ENCODE measurements at regions not wholly inside any gene's neighbourhood (a gene's known extent, or its start where the extent isn't known, plus 50 kb on each side); places are given as distances from the start of the nearest gene placed in this dataset.

GRCh38 chr16:49112754-49113153, 168.9 kb downstream of the CBLN1 start:
- TF ChIP-seq, protein P1, sequence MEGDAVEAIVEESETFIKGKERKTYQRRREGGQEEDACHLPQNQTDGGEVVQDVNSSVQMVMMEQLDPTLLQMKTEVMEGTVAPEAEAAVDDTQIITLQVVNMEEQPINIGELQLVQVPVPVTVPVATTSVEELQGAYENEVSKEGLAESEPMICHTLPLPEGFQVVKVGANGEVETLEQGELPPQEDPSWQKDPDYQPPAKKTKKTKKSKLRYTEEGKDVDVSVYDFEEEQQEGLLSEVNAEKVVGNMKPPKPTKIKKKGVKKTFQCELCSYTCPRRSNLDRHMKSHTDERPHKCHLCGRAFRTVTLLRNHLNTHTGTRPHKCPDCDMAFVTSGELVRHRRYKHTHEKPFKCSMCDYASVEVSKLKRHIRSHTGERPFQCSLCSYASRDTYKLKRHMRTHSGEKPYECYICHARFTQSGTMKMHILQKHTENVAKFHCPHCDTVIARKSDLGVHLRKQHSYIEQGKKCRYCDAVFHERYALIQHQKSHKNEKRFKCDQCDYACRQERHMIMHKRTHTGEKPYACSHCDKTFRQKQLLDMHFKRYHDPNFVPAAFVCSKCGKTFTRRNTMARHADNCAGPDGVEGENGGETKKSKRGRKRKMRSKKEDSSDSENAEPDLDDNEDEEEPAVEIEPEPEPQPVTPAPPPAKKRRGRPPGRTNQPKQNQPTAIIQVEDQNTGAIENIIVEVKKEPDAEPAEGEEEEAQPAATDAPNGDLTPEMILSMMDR (IDR thresholded peaks at IDR 0.05; ENCODE audit: low read depth, low read length) = no peak
- no peak for DNase-seq (ENCODE audit: extremely low read depth, low read depth)

- TF ChIP-seq, protein P1 (IDR thresholded peaks at IDR 0.05; ENCODE audit: low read depth, low read length) = no peak
- no peak for DNase-seq (ENCODE audit: extremely low read depth, low read depth)
These were observed 170.3 kb downstream of the CBLN1 start for GRCh38 chr16:49111351-49111750.

GRCh38 chr16:49108611-49109010, 173.0 kb downstream of the CBLN1 start:
- no peak for DNase-seq (ENCODE audit: extremely low read depth, low read depth)
- TF ChIP-seq, protein P1 (IDR thresholded peaks at IDR 0.05; ENCODE audit: low read depth, low read length) = no peak

DNA sequence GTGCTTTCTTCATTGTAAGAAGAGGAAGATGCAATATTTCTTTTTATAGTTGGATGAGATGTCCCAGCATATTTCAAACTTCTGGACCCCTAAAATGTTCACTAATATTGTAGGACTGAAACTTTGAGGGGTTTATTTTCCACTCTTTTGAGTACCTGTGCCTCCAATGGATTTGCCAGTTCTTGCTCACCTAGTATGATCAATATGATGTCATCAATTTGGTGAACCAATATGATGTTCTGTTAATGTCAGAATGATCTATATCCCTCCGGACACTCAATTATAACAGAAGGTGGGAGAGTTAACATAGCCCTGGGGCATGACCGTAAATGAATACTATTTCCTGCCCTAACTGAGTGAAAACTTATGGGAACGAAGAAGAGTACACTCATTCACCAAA, 178.3 kb downstream of the CBLN1 start:
- DNase-seq (ENCODE audit: extremely low read depth, low read depth) = no peak

GRCh38 chr16:49101997-49102396, 179.6 kb downstream of the CBLN1 start:
- no peak for DNase-seq (ENCODE audit: extremely low read depth, low read depth)
- TF ChIP-seq, protein P1 (IDR thresholded peaks at IDR 0.05; ENCODE audit: low read depth, low read length) = no peak

More for the DNA sequence above, 178.3 kb downstream of the CBLN1 start:
- TF ChIP-seq, protein P1 (IDR thresholded peaks at IDR 0.05; ENCODE audit: low read depth, low read length) = no peak

DNA sequence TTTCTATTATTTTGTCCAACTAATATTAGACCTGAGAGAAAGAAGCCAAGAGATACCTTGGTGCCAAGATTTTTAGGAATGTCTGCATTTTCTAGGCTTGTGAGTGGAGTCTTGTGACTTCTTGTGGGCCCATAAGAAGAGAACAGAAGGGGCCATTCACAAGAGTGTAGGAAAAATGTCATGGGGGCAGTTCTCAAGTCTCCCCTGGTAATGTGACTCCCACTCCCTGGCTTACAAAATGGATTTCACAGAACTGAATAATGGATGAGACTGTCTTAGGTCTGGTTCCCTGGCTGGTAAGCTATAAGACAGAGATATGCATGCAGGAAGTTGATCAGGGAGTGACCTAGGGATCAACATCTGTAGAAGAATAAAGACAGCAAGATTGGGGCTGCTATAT, 181.3 kb downstream of the CBLN1 start:
- DNase-seq (ENCODE audit: extremely low read depth, low read depth) = no peak
- TF ChIP-seq, protein P1 (IDR thresholded peaks at IDR 0.05; ENCODE audit: low read depth, low read length) = no peak

- no peak for DNase-seq (ENCODE audit: extremely low read depth, low read depth)
- TF ChIP-seq, protein P1 (IDR thresholded peaks at IDR 0.05; ENCODE audit: low read depth, low read length) = no peak
These were observed 183.7 kb downstream of the CBLN1 start for GRCh38 chr16:49097964-49098363.
